Endodermal cell (in vitro differentiated cells): ENCODE measurements at regions not wholly inside any gene's neighbourhood (a gene's known extent, or its start where the extent isn't known, plus 50 kb on each side); places are given as distances from the start of the nearest gene placed in this dataset.

ENCODE experiments used
- DNase-seq: peaks from one replicate; pipeline ENCODE4 v3.0.0-alpha.2; 2017
- H3K27ac ChIP-seq: 2 replicates; pipeline ENCODE4 v1.5.1; 2013; ENCODE audit warnings: mild to moderate bottlenecking, low read depth, low read length, moderate library complexity
- H3K27me3 ChIP-seq: 2 replicates; pipeline ENCODE4 v1.6.1; 2013; ENCODE audit warnings: mild to moderate bottlenecking, low read length, moderate library complexity; ENCODE audit not compliant: insufficient read depth, control insufficient read depth, poor library complexity, severe bottlenecking
- H3K36me3 ChIP-seq: 2 replicates; pipeline ENCODE4 v1.7.0; 2013; ENCODE audit warnings: mild to moderate bottlenecking, low read length, moderate library complexity; ENCODE audit not compliant: control insufficient read depth, insufficient read depth
- H3K4me1 ChIP-seq: one replicate; pipeline ENCODE4 v1.7.0; 2013; ENCODE audit warnings: low read length; ENCODE audit not compliant: control insufficient read depth, insufficient read depth
- H3K4me3 ChIP-seq: 2 replicates; pipeline ENCODE4 v1.5.1; 2013; ENCODE audit warnings: mild to moderate bottlenecking, low read length, moderate library complexity
- H3K9ac ChIP-seq: 2 replicates; pipeline ENCODE4 v1.6.1; 2013; ENCODE audit warnings: mild to moderate bottlenecking, low read length, moderate library complexity; ENCODE audit not compliant: poor library complexity, severe bottlenecking; ENCODE audit errors: extremely low read depth
- H3K9me3 ChIP-seq: 2 replicates; pipeline ENCODE4 v1.6.1; 2013; ENCODE audit warnings: mild to moderate bottlenecking, low read length, moderate library complexity; ENCODE audit not compliant: control insufficient read depth
- H3K27ac Mint-ChIP-seq: 2 replicates; pipeline ENCODE4 v1.8.0; 2020; ENCODE audit warnings: mixed read lengths
- H3K27me3 Mint-ChIP-seq: 2 replicates; pipeline ENCODE4 v1.8.0; 2021; ENCODE audit warnings: mild to moderate bottlenecking, mixed read lengths; ENCODE audit not compliant: insufficient read depth
- H3K36me3 Mint-ChIP-seq: 2 replicates; pipeline ENCODE4 v1.8.0; 2020; ENCODE audit warnings: low read depth, mixed read lengths
- H3K4me1 Mint-ChIP-seq: 2 replicates; pipeline ENCODE4 v1.8.0; 2020; ENCODE audit warnings: mixed read lengths
- H3K4me3 Mint-ChIP-seq: 2 replicates; pipeline ENCODE4 v1.8.0; 2020; ENCODE audit warnings: mild to moderate bottlenecking, moderate library complexity, mixed read lengths
- H3K9me3 Mint-ChIP-seq: 2 replicates; pipeline ENCODE4 v1.8.0; 2020; ENCODE audit warnings: mild to moderate bottlenecking, mixed read lengths
- WGBS, 2 experiments: methylation state at CpG; one replicate each; pipeline versions ENCODE4 v1.1.5 to v1.1.7; 2013; ENCODE audit warnings: missing lambda C conversion rate in 2 of 2, mixed read lengths in 1 of 2; ENCODE audit not compliant: insufficient coverage in 1 of 2, insufficient read length in 1 of 2; 5-methylcytosine and 5-hydroxymethylcytosine counted together
- TF ChIP-seq, protein P1 (sequence below): fragments of 200-600 bp; sonication (generic); conservative IDR thresholded peaks from 2 replicates; pipeline ENCODE4 v1.5.0; 2021; ENCODE audit warnings: antibody characterized with exemption, mild to moderate bottlenecking

DNA sequence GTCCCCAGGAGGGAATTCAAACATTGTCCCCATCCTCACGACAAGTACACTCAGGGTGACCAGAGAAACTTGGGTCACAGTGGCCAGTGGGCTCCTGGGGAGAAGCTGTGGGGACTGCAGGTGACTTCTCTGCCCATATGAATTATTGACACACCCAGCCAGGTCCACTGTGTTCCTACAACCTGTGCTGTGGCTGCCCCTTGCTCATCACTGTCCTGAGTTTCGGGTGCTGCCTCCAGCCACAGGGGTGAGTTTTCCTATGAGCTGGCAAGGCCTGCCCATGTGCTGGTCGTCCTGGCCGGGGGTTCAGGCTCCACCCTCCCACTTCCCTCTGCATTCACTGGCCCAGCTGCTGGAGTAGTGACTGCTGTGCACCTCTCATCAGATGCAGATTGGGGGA, 59.0 kb upstream of the RBFOX3 start:
- TF ChIP-seq, protein P1, sequence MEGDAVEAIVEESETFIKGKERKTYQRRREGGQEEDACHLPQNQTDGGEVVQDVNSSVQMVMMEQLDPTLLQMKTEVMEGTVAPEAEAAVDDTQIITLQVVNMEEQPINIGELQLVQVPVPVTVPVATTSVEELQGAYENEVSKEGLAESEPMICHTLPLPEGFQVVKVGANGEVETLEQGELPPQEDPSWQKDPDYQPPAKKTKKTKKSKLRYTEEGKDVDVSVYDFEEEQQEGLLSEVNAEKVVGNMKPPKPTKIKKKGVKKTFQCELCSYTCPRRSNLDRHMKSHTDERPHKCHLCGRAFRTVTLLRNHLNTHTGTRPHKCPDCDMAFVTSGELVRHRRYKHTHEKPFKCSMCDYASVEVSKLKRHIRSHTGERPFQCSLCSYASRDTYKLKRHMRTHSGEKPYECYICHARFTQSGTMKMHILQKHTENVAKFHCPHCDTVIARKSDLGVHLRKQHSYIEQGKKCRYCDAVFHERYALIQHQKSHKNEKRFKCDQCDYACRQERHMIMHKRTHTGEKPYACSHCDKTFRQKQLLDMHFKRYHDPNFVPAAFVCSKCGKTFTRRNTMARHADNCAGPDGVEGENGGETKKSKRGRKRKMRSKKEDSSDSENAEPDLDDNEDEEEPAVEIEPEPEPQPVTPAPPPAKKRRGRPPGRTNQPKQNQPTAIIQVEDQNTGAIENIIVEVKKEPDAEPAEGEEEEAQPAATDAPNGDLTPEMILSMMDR = no peak
- H3K4me3 Mint-ChIP-seq = no peak overlapping the region
- peaks cover 13% of the 10 kb centered on the region for H3K9me3 ChIP-seq
- H3K27ac ChIP-seq = no peak overlapping the region
- H3K4me3 ChIP-seq = no peak overlapping the region
- DNase-seq = no peak
- H3K4me1 Mint-ChIP-seq = peaks cover 1% of the 10 kb centered on the region
- no peaks in the 10 kb centered on the region for H3K36me3 ChIP-seq
- 30 to 59% methylated on average over 2 to 4 of the region's 4 CpGs for WGBS, 2 experiments
- H3K9ac ChIP-seq = no peak overlapping the region
- H3K4me1 ChIP-seq = no peaks in the 10 kb centered on the region
- no peaks in the 10 kb centered on the region for H3K36me3 Mint-ChIP-seq
- no peaks in the 10 kb centered on the region for H3K27me3 ChIP-seq
- H3K27me3 Mint-ChIP-seq = peaks cover 13% of the 10 kb centered on the region
- peaks cover 17% of the 10 kb centered on the region for H3K9me3 Mint-ChIP-seq
- H3K27ac Mint-ChIP-seq = no peak overlapping the region

DNA sequence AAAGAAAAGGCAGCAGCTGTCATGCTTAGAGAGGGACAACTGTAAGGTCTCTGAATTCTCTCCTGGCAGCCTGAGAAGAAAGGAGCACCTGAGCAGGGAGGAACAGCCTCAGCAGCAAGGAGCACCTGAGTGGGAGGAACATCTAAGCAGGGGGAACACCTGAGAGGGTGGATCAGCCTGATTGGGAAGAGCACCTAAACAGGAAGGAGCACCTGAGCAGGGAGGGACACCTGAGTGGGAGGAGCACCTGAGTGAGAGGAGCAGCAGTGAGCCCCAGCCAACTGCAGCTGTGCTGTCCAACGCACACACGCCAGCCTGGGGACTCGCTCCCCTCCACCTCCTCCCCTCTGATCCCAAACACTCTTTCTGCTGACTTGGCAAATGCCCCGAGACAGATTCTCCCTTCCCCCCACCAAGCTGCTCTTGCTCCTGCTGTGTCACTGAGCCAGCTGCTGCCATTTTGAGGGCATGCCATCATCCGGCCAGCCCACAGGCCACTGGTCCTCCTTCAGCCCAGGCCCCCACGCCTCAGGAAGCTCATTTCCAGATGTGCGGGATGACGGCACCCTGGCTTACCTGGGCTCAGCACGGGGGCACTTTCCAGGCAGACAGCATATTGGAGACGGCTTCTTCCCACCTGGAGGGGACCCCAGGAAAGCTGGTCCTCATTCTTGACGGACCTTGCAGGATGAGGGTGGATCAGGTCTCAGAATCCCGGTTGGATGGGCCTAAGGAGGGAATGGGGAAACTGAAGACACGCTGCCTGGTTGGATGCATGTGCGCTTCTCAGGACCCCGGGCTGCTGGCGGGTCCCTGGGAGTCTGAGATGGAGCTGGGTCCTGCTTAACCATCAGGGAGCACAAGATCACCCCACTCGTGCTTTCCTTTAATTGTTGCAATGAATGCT, 57.7 kb upstream of the RBFOX3 start:
- peaks cover 7% of the 10 kb centered on the region for H3K9me3 ChIP-seq
- H3K4me1 ChIP-seq = no peaks in the 10 kb centered on the region
- Mint-ChIP-seq H3K27me3 (peaks cover 11% of the 10 kb centered on the region), H3K27ac (no peak overlapping the region), H3K4me1 (peaks cover 1% of the 10 kb centered on the region), H3K4me3 (no peak overlapping the region), H3K9me3 (peaks cover 13% of the 10 kb centered on the region), H3K36me3 (no peaks in the 10 kb centered on the region)
- TF ChIP-seq, protein P1 = no peak
- 82 to 87% methylated on average over 14 to 17 of the region's 17 CpGs for WGBS, 2 experiments
- no peak overlapping the region for H3K9ac ChIP-seq
- no peak overlapping the region for H3K4me3 ChIP-seq
- no peaks in the 10 kb centered on the region for H3K27me3 ChIP-seq
- no peak for DNase-seq
- H3K27ac ChIP-seq = no peak overlapping the region
- H3K36me3 ChIP-seq = no peaks in the 10 kb centered on the region

DNA sequence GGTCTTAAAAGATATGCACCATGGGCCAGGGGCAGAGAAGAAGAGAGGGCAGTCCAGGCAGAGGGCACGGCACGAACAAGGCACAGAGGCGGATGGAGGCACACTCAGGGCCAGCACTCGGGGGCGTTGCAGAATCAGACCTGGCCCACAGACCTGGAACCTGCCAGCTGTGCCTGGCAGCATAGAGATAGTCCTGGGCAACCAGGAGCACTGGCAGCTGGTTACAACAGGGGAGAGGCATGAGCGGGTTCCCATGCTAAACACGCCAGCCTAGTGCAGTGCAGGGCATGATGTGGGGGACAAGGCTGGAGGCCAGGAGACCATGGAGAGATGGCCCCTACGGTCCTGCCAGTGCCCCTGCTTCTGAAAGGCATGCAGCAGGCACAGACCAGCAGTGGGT, 56.9 kb upstream of the RBFOX3 start:
- Histone ChIP-seq H3K9me3 (no peaks in the 10 kb centered on the region), H3K4me3 (no peak overlapping the region), H3K36me3 (no peaks in the 10 kb centered on the region), H3K27me3 (no peaks in the 10 kb centered on the region), H3K4me1 (no peaks in the 10 kb centered on the region), H3K27ac (no peak overlapping the region), H3K9ac (no peak overlapping the region)
- Mint-ChIP-seq H3K27ac (no peak overlapping the region), H3K27me3 (peaks cover 9% of the 10 kb centered on the region), H3K9me3 (peaks cover 6% of the 10 kb centered on the region), H3K4me3 (no peak overlapping the region), H3K4me1 (peaks cover 1% of the 10 kb centered on the region), H3K36me3 (no peaks in the 10 kb centered on the region)
- WGBS, 2 experiments = 90 to 91% methylated on average over 6 to 8 of the region's 8 CpGs
- DNase-seq = peak; percentile 34
- TF ChIP-seq, protein P1 = no peak
